ENCODE measurements at regions not wholly inside any gene's neighbourhood (a gene's known extent, or its start where the extent isn't known, plus 50 kb on each side); places are given as distances from the start of the nearest gene placed in this dataset.

DNA sequence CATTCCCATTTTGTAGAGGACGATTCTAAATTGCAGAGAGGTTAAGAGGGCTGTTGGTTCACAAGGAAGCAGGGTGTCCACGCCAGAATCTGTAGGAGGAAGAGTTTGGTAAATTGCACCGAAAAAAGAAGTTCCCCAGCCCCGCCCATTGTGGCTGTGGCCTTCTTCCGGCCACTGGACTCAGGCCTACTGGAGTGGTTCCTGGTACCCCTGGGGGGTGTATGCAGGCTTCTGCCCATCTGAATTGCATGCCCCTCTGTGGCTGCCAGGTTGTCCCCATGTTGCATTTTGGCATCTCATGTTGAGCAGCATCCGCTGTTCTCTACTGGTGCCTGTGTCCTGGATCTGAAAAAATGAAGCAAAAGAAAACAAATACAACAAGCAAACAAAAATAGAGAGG is 234.2 kb downstream of the WDR11 start:
- intact Hi-C loops (cut with DNase I; ENCODE audit: low total_unique reads): no loop called here
- Histone ChIP-seq H3K9me3 (no peaks in the 10 kb centered on the region), H3K36me3 (no peaks in the 10 kb centered on the region), H3K27me3 (replicated peaks in 1 of 7) (peaks cover 0 to 9% (median 0%) of the 10 kb centered on the region in 7 donors), H3K4me1 (no peaks in the 10 kb centered on the region), H3K27ac (no peak overlapping the region), H3K4me3 (no peak overlapping the region)
- no peak for DNase-seq
- no peak for TF ChIP-seq POLR2A (IDR thresholded peaks at IDR 0.05)
- TF ChIP-seq CTCF (IDR thresholded peaks at IDR 0.05 in 8 of 11, conservative IDR thresholded peaks at IDR 0.05 in 3 of 11): no peak
- no peak for TF ChIP-seq POLR2AphosphoS5 (IDR thresholded peaks at IDR 0.05)
- 47 to 69% (median 51%) methylated on average over 6 of the region's 6 CpGs for WGBS, 5 donors

GRCh38 chr10:121087129-121087528 is 236.0 kb downstream of the WDR11 start:
- no peak for DNase-seq
- H3K9me3 ChIP-seq: peaks cover 0 to 6% (median 0%) of the 10 kb centered on the region in 8 donors
- intact Hi-C loops (cut with DNase I; ENCODE audit: low total_unique reads): no loop called here
- TF ChIP-seq POLR2AphosphoS5 (IDR thresholded peaks at IDR 0.05) (no peak), CTCF (IDR thresholded peaks at IDR 0.05 in 8 of 11, conservative IDR thresholded peaks at IDR 0.05 in 3 of 11) (no peak), POLR2A (IDR thresholded peaks at IDR 0.05) (no peak)
- H3K4me3 ChIP-seq: no peak overlapping the region
- no peaks in the 10 kb centered on the region for H3K27me3 ChIP-seq (replicated peaks in 1 of 7)
- H3K27ac ChIP-seq: no peak overlapping the region
- H3K36me3 ChIP-seq: no peaks in the 10 kb centered on the region
- WGBS, 5 donors: 55 to 76% (median 63%) methylated on average over 9 of the region's 9 CpGs
- no peaks in the 10 kb centered on the region for H3K4me1 ChIP-seq

- TF ChIP-seq POLR2A (IDR thresholded peaks at IDR 0.05): no peak
- TF ChIP-seq CTCF (IDR thresholded peaks at IDR 0.05 in 8 of 11, conservative IDR thresholded peaks at IDR 0.05 in 3 of 11): no peak
- no peak for TF ChIP-seq POLR2AphosphoS5 (IDR thresholded peaks at IDR 0.05)
- no peaks in the 10 kb centered on the region for H3K27me3 ChIP-seq (replicated peaks in 1 of 7)
- WGBS, 5 donors: 87 to 99% (median 88%) methylated on average over 4 of the region's 4 CpGs
- intact Hi-C loops (cut with DNase I; ENCODE audit: low total_unique reads): no loop called here
- H3K4me3 ChIP-seq: no peak overlapping the region
- no peak for DNase-seq
- peaks cover 0 to 6% (median 0%) of the 10 kb centered on the region in 8 donors for H3K9me3 ChIP-seq
- no peaks in the 10 kb centered on the region for H3K36me3 ChIP-seq
- no peaks in the 10 kb centered on the region for H3K4me1 ChIP-seq
- no peak overlapping the region for H3K27ac ChIP-seq
Observed at GRCh38 chr10:121087688-121088087, 236.5 kb downstream of the WDR11 start.

DNA sequence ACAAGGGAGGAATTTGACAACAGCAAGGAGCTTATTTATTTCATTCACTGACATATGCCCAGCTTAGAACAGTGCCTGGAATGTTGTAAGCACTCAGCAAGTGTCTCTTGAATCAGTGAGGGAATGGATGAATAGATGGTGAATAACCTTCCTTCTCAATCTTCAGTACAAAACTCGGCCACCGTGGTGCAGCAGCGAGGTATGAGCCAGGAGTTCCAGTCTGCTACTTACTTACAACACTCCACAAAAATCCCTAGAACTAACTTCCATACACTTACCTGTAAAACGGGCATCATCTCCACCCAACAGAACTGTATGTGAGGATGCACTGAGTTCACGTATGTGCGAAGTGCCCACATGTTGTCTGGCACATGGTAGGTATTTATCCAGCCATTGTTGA is 237.4 kb downstream of the WDR11 start:
- no peaks in the 10 kb centered on the region for H3K36me3 ChIP-seq
- H3K4me1 ChIP-seq: no peaks in the 10 kb centered on the region
- WGBS, 5 donors: 56 to 65% (median 63%) methylated on average over 6 of the region's 6 CpGs
- no peak for DNase-seq
- TF ChIP-seq CTCF (IDR thresholded peaks at IDR 0.05 in 8 of 11, conservative IDR thresholded peaks at IDR 0.05 in 3 of 11) (no peak), POLR2A (IDR thresholded peaks at IDR 0.05) (no peak), POLR2AphosphoS5 (IDR thresholded peaks at IDR 0.05) (no peak)
- H3K9me3 ChIP-seq: peaks cover 0 to 6% (median 0%) of the 10 kb centered on the region in 8 donors
- intact Hi-C loops (cut with DNase I; ENCODE audit: low total_unique reads): no loop called here
- H3K27me3 ChIP-seq (replicated peaks in 1 of 7): no peaks in the 10 kb centered on the region
- no peak overlapping the region for H3K27ac ChIP-seq
- no peak overlapping the region for H3K4me3 ChIP-seq
